ENCODE measurements at regions not wholly inside any gene's neighbourhood (a gene's known extent, or its start where the extent isn't known, plus 50 kb on each side); places are given as distances from the start of the nearest gene placed in this dataset.
"Not testable (repeated sequence)": the region's sequence is repeated elsewhere in the genome, so short reads cannot be mapped to it uniquely, and the experiment has no call there.

DNA sequence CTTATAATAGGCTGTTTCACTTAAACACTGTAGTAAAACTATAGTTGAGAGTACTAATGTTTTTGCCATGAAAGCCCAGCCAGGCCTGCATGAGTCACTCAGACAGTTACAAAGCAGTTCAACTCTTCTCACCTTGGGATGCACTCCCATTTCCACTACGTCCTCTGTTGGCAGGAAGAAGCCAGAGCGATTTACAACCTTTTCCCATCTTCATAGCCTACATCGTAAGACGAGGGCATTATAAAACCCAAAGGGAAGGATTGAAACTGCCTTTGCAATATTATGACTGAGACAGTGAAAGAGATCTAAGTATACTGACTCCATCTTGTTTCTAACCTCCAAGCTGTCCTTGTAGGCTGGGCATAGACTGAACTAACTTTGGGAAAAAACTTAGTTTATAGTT is 71.8 kb upstream of the CSF1 start:
- no peaks in the 10 kb centered on the region for H3K9me3 ChIP-seq (replicated peaks)
- no peaks in the 10 kb centered on the region for H3K27me3 ChIP-seq (replicated peaks)
- H3K36me3 ChIP-seq, result no peaks in the 10 kb centered on the region
- no peak overlapping the region for H3K4me3 ChIP-seq
- peak; percentile 60 for DNase-seq (ENCODE audit: low read depth in 1 of 2, low spot score in 2 of 2)
- peaks cover 19% of the 10 kb centered on the region for H3K4me1 ChIP-seq (replicated peaks)
- H3K27ac ChIP-seq, result peak overlapping the region; percentile 0; the same call in 1 of the 2 replicates

DNA sequence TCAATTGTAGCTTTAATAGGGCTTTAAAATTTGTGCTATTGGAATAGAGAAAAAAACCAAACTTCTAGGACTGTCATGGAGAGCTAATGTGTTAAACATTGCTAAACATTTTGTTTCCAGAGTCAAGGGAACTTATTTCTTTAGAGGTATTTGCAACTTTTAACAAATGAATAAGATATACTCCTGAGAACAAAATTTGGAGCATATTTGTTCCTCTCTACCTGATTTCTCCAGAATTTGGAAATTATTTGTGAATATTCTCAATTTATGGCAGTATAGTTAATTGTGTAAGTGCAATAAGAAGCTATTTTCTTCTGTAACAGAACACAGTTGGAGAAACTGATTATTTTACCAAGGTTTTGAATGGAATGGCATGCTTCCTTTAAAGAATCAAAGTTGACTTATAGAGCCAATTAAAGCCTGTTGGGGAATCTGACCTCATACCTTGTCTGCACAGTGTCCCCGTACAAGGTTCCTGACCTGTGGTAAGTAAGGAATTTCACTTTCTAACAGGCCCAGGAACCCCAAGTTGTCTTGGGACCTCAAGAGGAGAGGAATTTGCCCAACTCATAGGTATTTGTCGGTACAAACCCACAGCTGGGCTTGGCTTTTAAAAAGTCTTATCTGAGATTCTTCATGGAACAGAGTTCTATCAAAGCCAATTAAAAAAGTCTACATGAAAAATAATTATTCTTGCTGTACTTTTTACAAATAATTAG is 72.6 kb upstream of the CSF1 start:
- Histone ChIP-seq H3K9me3 (replicated peaks) (no peaks in the 10 kb centered on the region), H3K27me3 (replicated peaks) (no peaks in the 10 kb centered on the region), H3K4me3 (no peak overlapping the region), H3K36me3 (no peaks in the 10 kb centered on the region), H3K27ac (no peak overlapping the region), H3K4me1 (replicated peaks) (peaks cover 19% of the 10 kb centered on the region)
- DNase-seq (ENCODE audit: low read depth in 1 of 2, low spot score in 2 of 2), result no peak

DNA sequence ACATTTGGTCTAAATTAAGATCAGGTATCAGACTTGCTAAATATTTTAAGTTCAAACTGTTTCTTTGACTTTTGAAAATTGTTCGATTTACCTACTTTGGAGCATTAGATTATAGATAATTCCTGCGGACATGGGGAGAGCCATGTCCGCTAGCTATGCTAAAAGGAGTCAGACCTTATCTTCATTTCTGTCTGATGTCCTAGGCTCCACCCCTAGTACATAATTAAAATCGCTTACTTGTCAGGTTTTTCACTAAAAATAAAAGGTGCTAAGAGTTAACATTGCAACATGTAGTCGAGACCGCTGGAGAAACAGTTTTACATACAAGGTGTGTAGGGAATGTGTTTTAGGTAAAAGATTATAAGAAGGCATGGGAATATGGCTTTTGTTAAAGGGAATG is 71.9 kb upstream of the EPS8L3 start:
- H3K27me3 ChIP-seq (replicated peaks), result not testable (repeated sequence)
- H3K4me1 ChIP-seq (replicated peaks), result peaks cover 19% of the 10 kb centered on the region

DNA sequence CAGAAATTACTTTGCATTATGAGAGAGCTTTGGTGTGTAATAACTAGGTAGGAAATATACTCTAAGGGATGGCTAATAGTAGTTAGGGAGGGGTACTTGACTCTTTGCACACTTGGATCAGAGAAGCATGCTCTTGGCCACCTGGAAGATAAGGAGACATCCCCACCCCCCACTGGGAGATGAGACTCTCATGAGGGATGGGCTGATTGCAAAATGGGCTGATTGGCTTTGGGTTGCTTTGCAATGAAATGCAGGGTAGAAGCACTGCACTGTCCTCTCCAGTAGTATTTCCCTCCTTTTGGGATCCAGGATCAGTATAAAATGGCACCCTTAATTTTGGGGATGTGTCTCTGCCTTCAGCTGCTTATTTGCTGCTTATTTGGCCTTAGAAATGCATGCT is 71.2 kb upstream of the EPS8L3 start:
- H3K4me1 ChIP-seq (replicated peaks), result peaks cover 19% of the 10 kb centered on the region
- H3K9me3 ChIP-seq (replicated peaks), result no peaks in the 10 kb centered on the region
- no peaks in the 10 kb centered on the region for H3K27me3 ChIP-seq (replicated peaks)
- H3K36me3 ChIP-seq, result no peaks in the 10 kb centered on the region
- no peak overlapping the region for H3K4me3 ChIP-seq
- no peak for DNase-seq (ENCODE audit: low read depth in 1 of 2, low spot score in 2 of 2)
- H3K27ac ChIP-seq, result no peak overlapping the region

More for the DNA sequence above, 71.9 kb upstream of the EPS8L3 start:
- H3K4me3 ChIP-seq; H3K36me3 ChIP-seq; DNase-seq (ENCODE audit: low read depth in 1 of 2, low spot score in 2 of 2); H3K27ac ChIP-seq; H3K9me3 ChIP-seq (replicated peaks): not testable (repeated sequence)

DNA sequence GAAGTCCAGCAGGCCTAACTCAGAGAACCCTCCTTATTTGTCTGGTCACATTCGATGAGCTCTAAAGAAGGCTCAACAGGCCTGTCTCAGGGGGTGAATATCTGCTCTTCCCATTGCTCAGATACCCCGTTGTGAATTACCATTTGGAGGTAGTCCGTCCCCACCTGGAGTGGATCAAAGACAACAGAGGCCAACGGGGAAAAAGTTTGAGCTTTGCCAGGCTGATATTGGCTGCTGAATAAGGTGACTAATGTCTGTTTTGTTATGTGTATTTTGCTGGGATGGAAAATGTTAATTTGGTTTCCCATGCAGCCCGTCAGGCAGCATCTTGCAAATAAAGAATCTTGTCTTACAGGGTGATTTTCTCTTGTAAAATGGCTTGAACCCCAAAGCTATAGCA is 69.2 kb upstream of the EPS8L3 start:
- Histone ChIP-seq H3K9me3 (replicated peaks) (no peaks in the 10 kb centered on the region), H3K27ac (no peak overlapping the region), H3K4me1 (replicated peaks) (peaks cover 13% of the 10 kb centered on the region), H3K27me3 (replicated peaks) (no peaks in the 10 kb centered on the region), H3K4me3 (no peak overlapping the region), H3K36me3 (no peaks in the 10 kb centered on the region)
- DNase-seq (ENCODE audit: low read depth in 1 of 2, low spot score in 2 of 2), result no peak

DNA sequence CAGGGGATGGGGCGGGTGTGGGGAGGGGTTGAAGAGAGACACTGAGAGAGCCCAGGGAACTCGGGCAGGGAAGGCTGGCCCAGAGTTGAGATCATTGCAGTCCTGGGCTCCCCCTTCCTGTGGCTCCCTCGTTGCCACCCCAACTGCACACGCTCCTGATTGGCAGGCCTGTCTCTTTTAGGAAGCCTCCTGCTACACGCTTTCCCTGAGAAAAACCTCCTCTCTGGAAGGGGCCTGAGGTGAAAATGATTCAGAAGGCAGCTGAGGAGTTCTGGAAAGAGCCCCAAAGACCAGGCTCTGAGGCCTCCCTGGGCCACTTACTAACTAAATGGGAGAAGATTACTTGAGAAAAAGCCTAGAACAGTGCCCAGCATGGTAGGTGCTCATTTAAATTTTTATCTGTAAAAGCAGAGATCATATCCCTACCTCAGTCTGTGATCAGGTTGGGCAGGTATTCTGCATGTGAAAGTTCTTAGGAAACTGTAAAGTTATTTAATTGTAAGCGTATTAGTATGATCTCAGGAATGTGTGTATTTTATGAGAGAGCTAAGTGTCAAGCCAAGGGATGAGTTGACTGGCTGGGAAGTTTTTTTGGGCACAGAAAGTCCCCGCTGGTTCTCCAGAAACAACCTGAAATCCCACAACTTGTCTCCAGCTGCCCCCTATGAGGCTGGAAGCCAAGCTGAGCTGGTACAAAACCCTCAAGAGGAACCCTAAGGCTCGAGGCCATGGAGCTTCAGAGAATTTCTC is 65.2 kb upstream of the EPS8L3 start:
- Histone ChIP-seq H3K9me3 (replicated peaks) (no peaks in the 10 kb centered on the region), H3K4me1 (replicated peaks) (peaks cover 42% of the 10 kb centered on the region), H3K27ac (no peak overlapping the region), H3K36me3 (no peaks in the 10 kb centered on the region), H3K27me3 (replicated peaks) (no peaks in the 10 kb centered on the region), H3K4me3 (no peak overlapping the region)
- peak in 1 of 2 experiments; percentile 30 for DNase-seq (ENCODE audit: low read depth in 1 of 2, low spot score in 2 of 2)

DNA sequence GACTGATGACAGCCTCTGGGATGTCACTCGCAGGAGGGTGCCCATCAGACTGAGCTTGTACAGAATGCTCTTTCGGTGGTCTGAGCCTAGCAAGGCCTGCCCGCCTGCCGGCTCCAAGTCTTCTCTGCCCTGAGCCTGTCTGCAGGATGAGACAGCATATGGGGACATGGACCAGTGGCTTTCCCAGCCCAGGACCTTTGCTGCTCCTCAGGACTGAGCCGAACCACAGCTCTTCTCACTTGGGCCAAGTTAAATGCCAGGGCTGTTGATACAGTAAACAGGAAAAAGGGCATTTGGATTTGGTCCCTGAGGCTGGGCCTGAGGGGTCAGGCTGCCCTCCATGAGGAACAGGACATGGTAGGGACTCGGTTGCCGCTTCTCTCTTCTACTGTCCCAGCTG is 64.3 kb upstream of the EPS8L3 start:
- Histone ChIP-seq H3K4me1 (replicated peaks) (peaks cover 51% of the 10 kb centered on the region), H3K27ac (no peak overlapping the region)
- peak in 1 of 2 experiments; percentile 32 for DNase-seq (ENCODE audit: low read depth in 1 of 2, low spot score in 2 of 2)

DNA sequence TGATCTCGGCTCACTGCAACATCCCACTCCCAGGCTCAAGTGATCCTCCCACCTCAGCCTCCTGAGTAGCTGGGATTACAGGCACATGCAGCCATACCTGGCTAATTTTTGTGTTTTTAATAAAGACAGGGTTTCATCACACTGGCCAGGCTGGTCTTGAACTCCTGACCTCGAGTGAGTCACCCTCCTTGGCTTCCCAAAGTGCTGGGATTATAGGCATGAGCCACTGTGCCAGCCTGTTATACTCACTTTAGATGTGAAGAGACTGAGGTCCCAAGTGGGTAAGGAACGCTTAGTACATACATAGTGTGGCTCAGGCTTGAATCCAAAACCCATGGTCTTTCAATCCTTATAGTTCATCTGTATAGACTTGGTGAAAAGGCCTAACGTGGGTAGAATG is 63.7 kb upstream of the EPS8L3 start:
- Histone ChIP-seq H3K9me3 (replicated peaks) (no peaks in the 10 kb centered on the region), H3K27ac (no peak overlapping the region)
- peak in 1 of 2 experiments; percentile 45 for DNase-seq (ENCODE audit: low read depth in 1 of 2, low spot score in 2 of 2)

More for the DNA sequence above, 64.3 kb upstream of the EPS8L3 start:
- Histone ChIP-seq H3K9me3 (replicated peaks) (no peaks in the 10 kb centered on the region), H3K36me3 (no peaks in the 10 kb centered on the region), H3K4me3 (no peak overlapping the region), H3K27me3 (replicated peaks) (no peaks in the 10 kb centered on the region)

DNA sequence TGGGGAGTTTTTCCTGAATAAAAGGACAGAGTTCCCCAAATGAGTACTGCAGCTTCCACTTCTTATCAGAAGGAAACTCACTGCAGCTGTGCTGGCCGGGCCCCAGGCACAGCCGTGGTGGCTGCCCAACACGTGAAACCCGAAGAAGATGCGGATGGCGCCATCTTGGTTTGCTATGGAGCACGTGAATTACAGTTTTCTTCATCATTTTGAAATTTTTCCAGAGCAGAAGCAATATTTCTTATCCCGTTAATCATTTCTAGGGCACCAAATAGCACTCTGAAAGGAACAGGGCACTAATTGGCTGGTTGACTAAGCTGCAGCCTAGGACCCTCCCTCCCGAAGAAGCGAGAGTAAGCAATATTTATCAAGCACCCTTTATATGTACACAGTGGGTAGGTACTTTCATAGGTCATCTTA is 63.2 kb upstream of the EPS8L3 start:
- H3K27me3 ChIP-seq (replicated peaks), result no peaks in the 10 kb centered on the region
- peaks cover 62% of the 10 kb centered on the region for H3K4me1 ChIP-seq (replicated peaks)
- DNase-seq (ENCODE audit: low read depth in 1 of 2, low spot score in 2 of 2), result peak in 1 of 2 experiments; percentile 13
- H3K27ac ChIP-seq, result no peak overlapping the region
- H3K4me3 ChIP-seq, result no peak overlapping the region
- no peaks in the 10 kb centered on the region for H3K36me3 ChIP-seq
- H3K9me3 ChIP-seq (replicated peaks), result no peaks in the 10 kb centered on the region

More for the DNA sequence above, 63.7 kb upstream of the EPS8L3 start:
- Histone ChIP-seq H3K27me3 (replicated peaks) (no peaks in the 10 kb centered on the region), H3K4me3 (no peak overlapping the region), H3K36me3 (no peaks in the 10 kb centered on the region), H3K4me1 (replicated peaks) (peaks cover 56% of the 10 kb centered on the region)

DNA sequence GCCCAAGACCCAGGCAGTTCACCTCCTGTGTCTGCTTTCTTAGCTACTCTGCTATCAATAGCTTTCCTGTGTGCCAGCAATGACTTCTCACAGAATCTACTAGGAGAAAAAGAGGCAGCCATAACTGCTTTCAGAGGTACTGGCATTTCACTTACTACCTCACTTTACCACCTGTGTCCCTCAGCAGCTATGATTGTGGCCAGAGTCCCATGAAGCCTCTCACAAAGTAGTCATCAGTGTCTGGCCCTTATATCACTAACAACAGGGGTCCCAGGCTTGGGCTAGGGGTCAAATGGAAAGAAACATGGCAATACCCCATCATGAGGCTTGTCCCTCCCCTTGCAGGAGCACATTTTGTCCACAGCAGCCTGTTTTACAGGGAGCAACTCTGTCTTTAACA is 62.7 kb upstream of the EPS8L3 start:
- Histone ChIP-seq H3K27ac (no peak overlapping the region), H3K27me3 (replicated peaks) (no peaks in the 10 kb centered on the region), H3K9me3 (replicated peaks) (no peaks in the 10 kb centered on the region), H3K4me1 (replicated peaks) (peaks cover 66% of the 10 kb centered on the region), H3K4me3 (no peak overlapping the region), H3K36me3 (no peaks in the 10 kb centered on the region)
- peak in 1 of 2 experiments; percentile 30 for DNase-seq (ENCODE audit: low read depth in 1 of 2, low spot score in 2 of 2)

DNA sequence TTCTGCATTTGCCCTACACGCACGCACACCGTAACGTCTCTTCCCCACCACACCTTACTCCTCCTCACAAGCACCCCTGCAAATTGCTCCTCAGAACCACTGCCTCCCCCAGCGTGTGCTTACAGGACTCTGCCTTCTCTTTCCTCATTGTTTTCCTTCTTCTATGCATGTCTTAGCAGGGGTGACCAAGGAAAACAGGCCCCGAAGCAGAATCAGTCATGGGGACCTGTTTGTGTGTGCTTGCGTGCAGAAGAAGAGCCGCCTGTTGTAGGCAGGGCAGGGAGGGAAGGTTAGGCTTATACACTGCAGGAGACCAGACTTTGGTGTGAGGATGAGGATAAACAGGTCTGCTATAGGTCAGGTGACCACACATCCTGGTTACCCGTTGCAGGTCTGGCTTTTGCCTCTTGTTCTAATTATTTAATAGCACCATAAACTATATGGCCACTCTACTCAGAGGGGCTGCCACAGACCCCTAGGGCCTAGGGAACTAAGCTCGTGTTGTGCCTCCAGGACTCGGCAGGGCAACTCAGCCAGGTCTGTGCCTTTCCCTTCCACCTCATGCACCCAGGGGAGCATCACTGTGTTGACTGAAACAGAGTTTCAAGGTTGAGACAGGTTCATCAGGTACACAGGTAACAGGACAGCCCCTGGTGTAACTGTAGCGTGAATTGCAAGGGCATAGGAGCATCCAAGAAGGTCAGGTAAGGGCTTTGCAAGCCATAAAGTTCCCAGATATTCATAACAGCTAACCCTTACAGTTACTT is 60.8 kb upstream of the EPS8L3 start:
- H3K36me3 ChIP-seq, result no peaks in the 10 kb centered on the region
- H3K4me3 ChIP-seq, result no peak overlapping the region
- no peaks in the 10 kb centered on the region for H3K27me3 ChIP-seq (replicated peaks)
- peak; percentile 18 to 23 for DNase-seq (ENCODE audit: low read depth in 1 of 2, low spot score in 2 of 2)
- H3K9me3 ChIP-seq (replicated peaks), result no peaks in the 10 kb centered on the region
- H3K4me1 ChIP-seq (replicated peaks), result peaks cover 73% of the 10 kb centered on the region
- H3K27ac ChIP-seq, result peak overlapping the region; percentile 81

DNA sequence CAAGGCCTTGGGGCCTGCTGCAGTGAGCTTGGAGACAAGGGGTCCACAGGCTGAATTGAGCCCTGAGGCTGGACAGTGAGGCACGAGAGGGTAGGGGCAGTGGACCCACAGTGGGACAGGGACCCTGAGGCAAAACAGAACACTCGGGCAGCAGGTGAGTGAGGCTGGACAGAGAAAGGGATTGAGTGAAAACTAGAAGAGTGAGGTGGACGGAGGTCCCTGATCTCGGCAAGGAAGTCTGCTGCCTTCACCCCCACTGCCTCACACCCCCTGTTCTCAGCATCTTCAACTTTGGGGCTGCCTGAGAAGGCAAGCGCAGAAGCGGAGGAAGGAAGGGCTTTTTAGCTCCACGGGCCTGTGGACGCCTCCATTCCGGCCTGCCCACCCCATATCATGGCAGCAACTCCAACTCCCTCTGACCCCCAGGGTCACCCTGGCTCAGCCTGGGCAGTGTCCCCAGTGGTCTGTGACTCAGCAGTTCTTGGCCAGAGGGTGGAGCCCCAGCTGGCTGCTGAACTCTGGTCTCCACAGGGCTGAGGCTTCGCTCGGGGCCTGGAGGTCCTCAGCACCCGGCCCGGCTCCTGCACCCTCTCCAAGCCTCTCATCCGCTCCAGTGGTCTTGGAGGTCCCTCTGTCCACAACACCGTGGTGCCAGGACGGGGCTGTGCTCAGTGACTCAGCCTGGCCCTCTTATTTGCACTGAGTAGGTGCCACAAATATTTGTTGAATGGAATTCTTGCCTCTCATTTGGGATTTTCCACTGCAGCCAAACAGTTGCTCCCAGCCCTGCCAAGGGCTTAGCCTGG is 60.0 kb upstream of the EPS8L3 start:
- H3K4me1 ChIP-seq (replicated peaks), result peaks cover 65% of the 10 kb centered on the region
- H3K27me3 ChIP-seq (replicated peaks), result no peaks in the 10 kb centered on the region
- no peaks in the 10 kb centered on the region for H3K36me3 ChIP-seq
- H3K9me3 ChIP-seq (replicated peaks), result no peaks in the 10 kb centered on the region
- DNase-seq (ENCODE audit: low read depth in 1 of 2, low spot score in 2 of 2), result peak; percentile 81 to 90
- no peak overlapping the region for H3K4me3 ChIP-seq
- H3K27ac ChIP-seq, result peak overlapping the region; percentile 81
